NCI-H1694 treated with DMSO at 0.1 percent for 48 hours (cell line): ENCODE measurements at regions not wholly inside any gene's neighbourhood (a gene's known extent, or its start where the extent isn't known, plus 50 kb on each side); places are given as distances from the start of the nearest gene placed in this dataset.

Experiments
- DNase-seq: peaks from one replicate; lab custom pipeline; 2025; lab: John Stamatoyannopoulos, UW

DNA sequence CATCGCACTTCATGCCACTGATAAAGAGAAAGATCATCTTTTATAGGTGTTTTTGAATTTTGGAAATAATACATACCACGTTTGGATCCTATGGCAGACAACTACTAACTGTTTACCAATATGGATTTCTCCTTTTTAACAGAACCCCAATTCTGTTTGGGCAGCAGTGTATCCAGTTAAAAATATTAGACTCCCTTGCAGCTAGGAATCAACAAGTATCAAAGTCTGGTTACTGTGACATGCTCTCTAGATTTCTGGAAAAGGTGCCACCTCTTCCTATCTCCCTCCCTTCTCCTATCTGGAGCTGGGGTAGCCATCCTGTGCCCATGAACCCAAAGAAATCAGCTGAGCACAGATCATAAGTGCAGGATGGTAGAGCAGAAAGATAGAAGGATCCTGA lies 54.1 kb upstream of the DTNBP1 start:
- DNase-seq, result no peak

DNA sequence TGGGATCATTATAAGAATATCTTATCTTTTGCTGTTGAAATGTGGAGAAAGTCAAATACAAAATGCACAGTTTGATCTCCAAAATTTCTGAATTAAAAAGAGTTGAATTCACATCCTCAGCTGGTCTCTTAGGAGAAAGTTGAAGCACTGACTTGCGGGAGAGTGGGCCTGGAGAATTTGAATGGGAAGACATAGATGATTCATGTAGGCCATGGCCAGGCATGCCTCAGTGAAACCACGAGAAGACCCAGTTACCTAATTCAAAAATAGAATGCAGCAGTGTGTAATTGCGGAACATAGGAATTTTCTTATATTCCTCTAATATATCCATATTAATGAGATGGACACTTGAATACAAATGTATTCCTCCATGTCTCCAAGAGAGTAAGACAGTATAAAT lies 53.0 kb upstream of the DTNBP1 start:
- no peak for DNase-seq

DNA sequence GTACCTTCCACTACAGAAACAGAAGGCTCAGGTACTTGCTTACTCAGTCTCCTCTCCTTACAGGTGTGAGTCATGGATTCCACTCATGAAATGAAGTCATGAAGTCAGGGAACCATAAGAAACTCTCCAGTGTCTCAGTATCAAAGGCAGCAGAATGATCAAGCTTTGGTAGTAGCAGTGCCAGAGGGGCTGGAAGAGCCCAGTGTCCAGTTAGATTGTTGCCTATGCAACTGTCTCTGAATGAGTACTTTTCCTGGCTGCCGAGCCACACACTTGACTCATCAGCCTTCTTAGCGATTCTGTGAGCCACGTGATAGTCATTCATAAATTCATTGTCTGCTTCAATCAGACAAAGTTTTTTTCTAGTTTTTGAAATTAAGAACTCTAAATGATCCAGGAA lies 52.2 kb upstream of the DTNBP1 start:
- no peak for DNase-seq

DNA sequence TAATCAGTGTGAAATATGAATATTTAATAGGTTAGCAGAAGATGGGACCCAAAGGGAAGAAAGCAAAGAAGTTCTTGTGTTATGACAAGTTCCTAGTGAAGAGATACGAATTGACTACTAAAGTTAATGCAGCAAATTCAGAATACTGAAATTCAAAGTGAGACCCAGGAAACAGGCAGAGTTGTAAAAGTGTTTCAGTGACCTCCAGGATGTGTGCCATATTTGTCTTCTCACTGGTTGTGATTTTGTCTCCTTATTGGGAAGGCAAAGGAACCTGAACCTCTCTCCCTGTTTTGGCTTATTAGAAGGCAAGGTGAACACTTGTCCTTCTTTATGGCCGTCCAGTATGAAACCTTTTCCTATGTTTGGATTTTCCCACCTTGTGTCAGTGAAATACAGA lies 51.8 kb upstream of the DTNBP1 start:
- no peak for DNase-seq

DNA sequence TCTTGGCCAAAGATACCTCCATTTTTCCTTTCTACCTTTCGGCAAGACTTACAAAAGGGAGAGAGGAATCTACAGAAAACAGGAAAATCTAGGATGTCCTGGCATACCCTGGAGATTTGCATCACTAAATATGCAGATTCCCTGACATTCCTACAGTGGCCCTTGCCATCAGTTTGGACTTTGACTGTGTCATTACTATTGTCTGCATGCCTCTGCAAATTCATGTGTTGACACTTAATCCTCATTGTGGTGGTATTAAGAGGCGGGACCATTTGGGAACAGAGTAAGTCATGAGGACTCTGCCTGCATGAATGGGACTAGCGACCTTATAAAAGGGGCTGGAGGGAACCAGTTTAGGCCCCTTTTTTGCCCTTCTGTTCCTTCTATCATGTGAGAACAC lies 50.5 kb upstream of the DTNBP1 start:
- DNase-seq, result no peak

DNA sequence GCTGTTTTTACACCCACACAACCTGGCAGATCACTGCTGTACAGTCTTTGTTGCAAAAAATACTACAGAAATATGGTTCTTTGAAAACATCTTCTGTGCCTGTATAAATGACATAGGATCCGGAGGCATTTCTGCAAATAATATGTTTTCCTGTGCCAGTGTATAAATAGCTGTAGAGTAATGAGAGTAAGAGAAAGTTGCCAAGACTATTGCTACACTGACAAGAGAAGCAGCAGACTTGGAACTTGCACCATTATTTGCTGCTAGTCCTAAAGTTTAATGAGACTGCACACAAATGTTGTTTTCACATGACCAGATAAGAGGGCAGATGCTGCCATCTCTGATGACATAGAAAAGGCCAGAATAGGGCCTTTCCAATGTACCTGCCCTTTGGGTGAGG lies 50.0 kb upstream of the DTNBP1 start:
- no peak for DNase-seq
